HG03175 (cell line): ENCODE measurements at regions not wholly inside any gene's neighbourhood (a gene's known extent, or its start where the extent isn't known, plus 50 kb on each side); places are given as distances from the start of the nearest gene placed in this dataset.

Source experiments
- ATAC-seq: cut with Tn5 transposase; IDR thresholded peaks from one replicate; pipeline ENCODE4 v1.9.1; 2021; ENCODE audit warnings: mild to moderate bottlenecking, moderate library complexity; ENCODE audit not compliant: unreplicated experiment

- no peak for ATAC-seq
Observed at GRCh38 chr1:101290922-101291561, 54.2 kb downstream of the S1PR1 start.

GRCh38 chr1:101291562-101292380 lies 55.0 kb downstream of the S1PR1 start:
- no peak for ATAC-seq

GRCh38 chr1:101293461-101294051 lies 56.7 kb downstream of the S1PR1 start:
- ATAC-seq: peak; percentile 48

GRCh38 chr1:101295209-101295608 lies 58.4 kb downstream of the S1PR1 start:
- ATAC-seq: no peak

- ATAC-seq: no peak
Observed at GRCh38 chr1:101298663-101299062, 61.8 kb downstream of the S1PR1 start.

DNA sequence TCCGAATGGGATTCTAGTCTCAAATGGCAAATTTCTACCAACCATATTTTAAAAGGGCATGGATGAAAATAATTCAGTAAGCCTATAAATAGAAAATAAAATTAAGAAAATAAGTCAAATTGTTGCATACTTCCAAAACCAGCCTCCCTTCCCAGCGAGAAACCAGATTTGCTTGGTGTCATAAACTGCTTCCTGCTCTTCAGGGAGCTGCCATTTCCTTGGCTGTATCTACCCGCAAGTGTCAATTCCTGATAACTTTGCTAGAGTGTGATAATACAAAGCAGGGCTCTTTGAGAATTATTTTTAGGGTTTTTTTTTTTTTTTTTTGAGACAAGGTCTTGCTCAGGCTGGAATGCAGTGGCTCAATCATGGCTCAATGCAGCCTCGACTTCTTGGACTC lies 62.3 kb downstream of the S1PR1 start:
- ATAC-seq: no peak

DNA sequence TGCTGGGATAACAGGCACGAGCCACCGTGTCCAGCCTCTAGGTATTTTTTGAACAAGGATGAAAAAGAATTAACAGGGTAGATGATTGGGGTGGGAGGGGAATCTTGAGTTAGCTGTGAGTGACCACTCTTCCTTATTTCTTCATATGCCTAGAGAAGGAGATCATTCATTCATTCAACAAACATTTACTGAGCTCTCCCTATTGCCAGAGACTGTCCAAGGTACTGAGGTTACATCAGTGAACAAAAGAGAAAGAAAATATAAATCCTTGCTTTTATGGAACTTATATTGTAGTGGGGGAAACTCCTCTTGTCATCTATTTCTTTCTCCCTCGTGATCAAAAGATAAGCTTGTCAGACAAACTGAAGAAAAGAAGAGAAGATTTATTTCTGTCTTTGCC lies 62.9 kb downstream of the S1PR1 start:
- ATAC-seq: no peak

GRCh38 chr1:101300916-101301315 lies 64.1 kb downstream of the S1PR1 start:
- no peak for ATAC-seq

DNA sequence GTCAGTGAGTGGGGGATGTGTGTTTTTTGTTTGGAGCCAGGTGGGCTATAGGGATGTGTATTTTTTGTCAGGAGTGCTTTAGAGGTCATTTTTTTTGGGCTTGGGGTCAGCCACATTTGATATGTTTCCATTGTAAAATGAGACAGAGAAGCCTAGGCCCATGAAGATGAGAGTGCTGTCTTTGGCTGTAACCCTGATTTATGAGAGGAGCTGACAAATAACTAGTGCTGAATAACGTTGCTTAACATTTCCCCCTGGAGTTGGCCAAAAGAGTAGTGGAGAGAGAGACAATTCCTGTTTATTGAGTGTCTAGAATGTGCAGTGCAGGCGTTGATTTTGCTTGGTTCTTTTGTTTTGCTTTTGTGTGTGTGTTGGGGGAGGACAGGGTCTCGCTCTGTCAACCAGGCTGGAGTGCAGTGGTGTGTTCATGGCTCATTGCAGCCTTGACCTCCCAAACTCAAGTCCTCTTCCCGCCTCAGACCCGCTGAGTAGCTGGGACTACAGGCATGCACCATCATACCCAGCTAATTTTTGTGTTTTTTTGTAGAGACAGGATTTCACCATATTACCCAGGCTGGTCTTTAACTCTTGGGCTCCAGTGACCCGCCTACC lies 64.7 kb downstream of the S1PR1 start:
- no peak for ATAC-seq

GRCh38 chr1:101302831-101303511 lies 66.2 kb downstream of the S1PR1 start:
- ATAC-seq: no peak

- ATAC-seq: no peak
Observed at GRCh38 chr1:101307985-101308689, 71.3 kb downstream of the S1PR1 start.

GRCh38 chr1:101308935-101309333 lies 72.1 kb downstream of the S1PR1 start:
- ATAC-seq: no peak

DNA sequence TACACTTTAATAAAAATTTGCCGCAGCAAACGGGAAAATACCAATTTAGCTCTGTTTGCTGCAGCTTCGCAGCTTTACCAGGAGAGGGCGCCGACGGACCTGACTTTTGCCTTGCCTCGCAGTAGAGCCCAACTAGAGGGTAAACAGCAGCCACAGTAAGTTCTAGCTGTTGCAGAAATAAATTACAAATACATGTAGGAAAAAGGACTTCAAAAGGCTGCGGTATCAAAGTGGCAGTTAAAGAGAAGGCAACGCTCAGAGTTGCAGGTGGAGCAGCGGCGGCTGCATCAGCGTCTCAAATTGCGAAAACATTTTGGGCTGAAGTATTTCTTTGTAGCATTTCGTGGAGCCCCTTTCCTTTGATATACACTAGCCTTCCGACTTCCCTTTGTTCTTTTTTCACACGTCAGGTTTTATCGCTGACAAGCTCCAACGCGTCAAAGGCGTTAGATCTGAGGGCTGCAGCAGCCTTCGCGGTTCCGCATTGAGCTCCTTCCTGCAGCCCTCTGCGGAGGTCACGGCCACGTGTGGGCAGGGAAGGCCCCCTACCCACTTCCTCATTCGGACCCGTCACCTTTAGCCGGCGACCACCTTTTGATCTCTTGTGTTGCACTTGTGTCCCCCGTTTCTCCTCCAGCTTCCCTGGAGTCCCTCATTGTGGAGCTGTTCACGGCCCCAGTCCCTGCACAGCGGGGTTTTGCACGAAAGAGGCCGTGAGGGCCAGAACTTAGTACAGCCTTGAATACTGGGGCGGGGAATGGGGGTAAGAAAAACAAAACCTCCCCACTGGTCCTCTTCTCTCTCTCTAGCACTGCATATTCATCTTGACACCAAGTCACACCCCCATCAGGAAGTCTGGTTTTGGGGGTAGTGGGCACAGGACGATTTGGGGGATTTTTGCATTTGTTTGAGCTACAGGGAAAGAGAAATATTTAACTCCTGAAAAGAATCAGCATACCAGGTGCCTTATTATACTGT lies 72.8 kb downstream of the S1PR1 start:
- peak; percentile 66 for ATAC-seq

DNA sequence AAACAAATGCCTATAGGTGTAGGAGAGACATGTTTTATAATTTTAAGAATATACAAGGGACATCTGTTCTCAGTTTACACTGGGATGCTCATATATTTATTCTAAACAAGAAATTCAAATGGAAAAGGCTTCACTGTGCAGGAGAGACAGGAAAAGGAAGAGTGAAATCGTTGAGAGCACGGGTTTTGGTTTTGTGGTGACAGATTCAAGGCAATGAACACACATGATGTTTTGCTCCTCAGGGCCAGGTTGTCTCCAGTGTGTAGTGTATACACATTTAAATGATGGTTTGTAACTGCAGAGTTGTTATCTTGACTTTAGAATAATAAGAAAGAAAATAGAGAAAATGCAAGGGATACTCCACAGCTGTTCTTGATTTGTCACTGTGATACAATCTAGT lies 73.7 kb downstream of the S1PR1 start:
- no peak for ATAC-seq

DNA sequence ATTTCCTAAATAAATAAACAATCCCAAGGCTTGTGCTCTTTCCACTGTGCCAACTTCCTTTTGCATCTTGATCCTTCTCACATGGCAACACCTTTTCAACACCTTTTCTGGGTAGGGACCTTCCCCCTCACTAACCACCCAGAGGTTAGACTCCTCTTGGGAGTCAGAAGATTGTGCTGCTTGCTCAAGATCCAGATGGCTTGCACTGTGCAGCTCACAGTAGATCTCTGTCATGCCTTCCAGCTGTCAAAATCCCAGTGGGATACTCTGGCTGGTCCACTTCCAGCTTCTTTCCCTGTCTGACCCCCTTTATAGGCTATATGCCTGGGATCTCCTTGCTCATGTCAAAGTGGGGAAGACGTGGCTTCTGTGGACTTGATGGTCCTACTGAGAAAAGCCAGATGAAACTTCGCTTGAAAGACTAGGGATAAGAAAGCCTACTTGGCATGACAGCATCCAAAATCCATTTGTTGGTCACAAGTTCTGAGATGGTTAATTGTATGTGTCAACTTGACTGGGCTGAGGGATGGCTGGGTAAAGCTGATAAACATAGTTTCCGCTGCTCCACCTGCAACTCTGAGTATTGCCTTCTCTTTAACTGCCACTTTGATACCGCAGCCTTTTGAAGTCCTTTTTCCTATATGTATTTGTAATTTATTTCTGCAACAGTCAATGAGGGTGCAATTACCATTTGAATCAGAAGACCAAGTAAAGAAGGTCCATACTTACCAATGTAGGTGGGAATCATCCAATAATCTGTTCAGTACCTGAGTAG lies 74.5 kb downstream of the S1PR1 start:
- no peak for ATAC-seq

DNA sequence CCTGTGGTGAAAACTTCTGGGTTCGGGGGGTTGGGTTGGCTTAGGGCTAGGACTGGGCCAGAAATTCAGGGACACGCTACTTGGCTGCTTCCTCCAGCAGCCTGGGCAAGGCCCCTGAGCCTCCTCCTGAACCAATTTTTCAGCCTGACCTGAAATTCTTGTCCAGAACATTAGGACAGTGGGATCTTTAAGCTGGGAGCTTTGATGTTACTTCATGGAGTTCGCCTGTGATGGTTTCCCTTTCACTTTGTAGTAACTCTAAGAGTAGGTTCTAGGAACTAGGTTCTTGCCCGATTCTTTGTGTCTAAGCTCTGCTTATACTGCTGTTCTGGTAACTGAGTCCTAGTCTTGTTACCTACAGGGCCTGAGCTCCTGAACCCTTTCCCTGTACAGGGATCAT lies 75.3 kb downstream of the S1PR1 start:
- ATAC-seq: peak; percentile 19

DNA sequence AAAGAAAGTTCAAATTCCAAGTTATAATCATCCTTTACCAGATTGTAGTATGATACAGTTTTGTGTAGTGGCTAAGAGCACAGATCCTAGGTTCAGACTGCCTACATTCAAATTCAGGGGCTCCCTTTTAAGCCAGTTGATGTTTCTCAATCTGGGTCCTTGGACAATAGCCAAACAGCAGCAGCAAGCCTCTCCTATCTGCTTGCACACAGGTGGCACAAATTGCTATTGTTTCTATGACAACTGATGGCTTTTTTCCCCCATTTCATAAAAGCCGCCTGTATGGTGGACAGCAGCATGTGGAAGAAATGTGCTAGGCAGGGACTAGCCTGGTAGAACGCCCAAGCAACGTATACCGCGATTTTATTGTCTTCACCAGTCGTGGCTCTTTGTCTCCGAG lies 76.5 kb downstream of the S1PR1 start:
- ATAC-seq: no peak

DNA sequence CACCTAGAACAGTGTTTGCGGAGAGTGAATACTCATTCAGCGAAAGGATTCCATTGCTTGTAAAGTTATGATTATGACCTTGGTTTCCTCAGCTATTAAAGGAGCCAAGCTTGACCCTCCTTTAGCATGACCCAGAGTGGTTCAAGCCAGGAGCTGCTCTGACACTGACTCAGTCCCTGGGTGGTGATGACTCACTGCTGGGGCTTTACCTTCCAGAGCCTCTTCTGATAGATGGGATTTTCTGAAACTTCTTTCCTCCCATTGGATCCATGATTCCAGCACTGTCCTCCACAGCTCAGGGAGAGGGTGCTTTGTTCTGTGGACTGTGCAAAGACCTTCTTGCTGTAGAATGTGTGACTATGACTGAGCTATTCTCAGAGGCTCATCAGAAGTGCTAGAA lies 77.4 kb downstream of the S1PR1 start:
- peak; percentile 18 for ATAC-seq

GRCh38 chr1:101316256-101316655 lies 79.4 kb downstream of the S1PR1 start:
- ATAC-seq: no peak
